ENCODE measurements at regions not wholly inside any gene's neighbourhood (a gene's known extent, or its start where the extent isn't known, plus 50 kb on each side); places are given as distances from the start of the nearest gene placed in this dataset.

- H3K27ac ChIP-seq (ENCODE audit: low read length) = no peak overlapping the region
- H3K4me2 ChIP-seq (ENCODE audit: low read length) = no peak overlapping the region
- H3K36me3 ChIP-seq (ENCODE audit: insufficient read depth, low read length) = no peaks in the 10 kb centered on the region
- H3K79me2 ChIP-seq (replicated peaks; ENCODE audit: insufficient read depth, low read length) = no peaks in the 10 kb centered on the region
- no peak overlapping the region for H2AFZ ChIP-seq (ENCODE audit: low read depth, low read length)
- no peak overlapping the region for H3K4me3 ChIP-seq (ENCODE audit: low read length)
- H3K9me3 ChIP-seq (ENCODE audit: low read length) = no peaks in the 10 kb centered on the region
- H3K9me2 ChIP-seq (ENCODE audit: insufficient read depth, low read length) = no peaks in the 10 kb centered on the region
- H3K27me3 ChIP-seq (ENCODE audit: insufficient read depth, low read depth, low read length) = no peaks in the 10 kb centered on the region
- no peaks in the 10 kb centered on the region for H3F3A ChIP-seq (ENCODE audit: insufficient read depth, low read length, poor library complexity, severe bottlenecking)
- H3K9ac ChIP-seq (ENCODE audit: low read length) = no peak overlapping the region
- no peaks in the 10 kb centered on the region for H4K20me1 ChIP-seq (ENCODE audit: insufficient read depth)
- no peak for TF ChIP-seq POLR2AphosphoS5 (IDR thresholded peaks at IDR 0.05)
- TF ChIP-seq EZH2 (IDR thresholded peaks at IDR 0.05; ENCODE audit: borderline replicate concordance, insufficient read depth, low read length, poor library complexity, severe bottlenecking) = no peak
- no peak for TF ChIP-seq RAD21 (conservative IDR thresholded peaks at IDR 0.05)
- no peak for TF ChIP-seq TAF1 (IDR thresholded peaks at IDR 0.05; ENCODE audit: low read depth)
- no peak for TF ChIP-seq REST (IDR thresholded peaks at IDR 0.05; ENCODE audit: borderline replicate concordance)
- no peak for TF ChIP-seq CTCF (IDR thresholded peaks at IDR 0.05; ENCODE audit: poor library complexity, severe bottlenecking)
- no peak for TF ChIP-seq SMC3 (conservative IDR thresholded peaks at IDR 0.05; ENCODE audit: poor library complexity)
- no peak for TF ChIP-seq EP300 (conservative IDR thresholded peaks at IDR 0.05; ENCODE audit: poor library complexity, severe bottlenecking)
- TF ChIP-seq MXI1 (conservative IDR thresholded peaks at IDR 0.05; ENCODE audit: poor library complexity, severe bottlenecking) = no peak
These were observed 223.4 kb upstream of the HTR2A start for GRCh38 chr13:47120282-47120681.

- Histone ChIP-seq H3K79me2 (replicated peaks; ENCODE audit: insufficient read depth, low read length) (no peaks in the 10 kb centered on the region), H3K9me2 (ENCODE audit: insufficient read depth, low read length) (no peaks in the 10 kb centered on the region)
- TF ChIP-seq MXI1 (conservative IDR thresholded peaks at IDR 0.05; ENCODE audit: poor library complexity, severe bottlenecking) (no peak), EP300 (conservative IDR thresholded peaks at IDR 0.05; ENCODE audit: poor library complexity, severe bottlenecking) (no peak), REST (IDR thresholded peaks at IDR 0.05; ENCODE audit: borderline replicate concordance) (no peak), POLR2AphosphoS5 (IDR thresholded peaks at IDR 0.05) (no peak), EZH2 (IDR thresholded peaks at IDR 0.05; ENCODE audit: borderline replicate concordance, insufficient read depth, low read length, poor library complexity, severe bottlenecking) (no peak), TAF1 (IDR thresholded peaks at IDR 0.05; ENCODE audit: low read depth) (no peak), RAD21 (conservative IDR thresholded peaks at IDR 0.05) (no peak), CTCF (IDR thresholded peaks at IDR 0.05; ENCODE audit: poor library complexity, severe bottlenecking) (no peak), SMC3 (conservative IDR thresholded peaks at IDR 0.05; ENCODE audit: poor library complexity) (no peak)
These were observed 222.9 kb upstream of the HTR2A start for GRCh38 chr13:47119575-47120235.

More at GRCh38 chr13:47119575-47120235, 222.9 kb upstream of the HTR2A start:
- H3K27me3 ChIP-seq (ENCODE audit: insufficient read depth, low read depth, low read length) = no peaks in the 10 kb centered on the region
- no peak overlapping the region for H3K4me2 ChIP-seq (ENCODE audit: low read length)
- no peaks in the 10 kb centered on the region for H4K20me1 ChIP-seq (ENCODE audit: insufficient read depth)
- no peaks in the 10 kb centered on the region for H3K36me3 ChIP-seq (ENCODE audit: insufficient read depth, low read length)
- no peaks in the 10 kb centered on the region for H3F3A ChIP-seq (ENCODE audit: insufficient read depth, low read length, poor library complexity, severe bottlenecking)
- H3K4me3 ChIP-seq (ENCODE audit: low read length) = no peak overlapping the region
- no peak overlapping the region for H2AFZ ChIP-seq (ENCODE audit: low read depth, low read length)
- no peak overlapping the region for H3K9ac ChIP-seq (ENCODE audit: low read length)
- no peaks in the 10 kb centered on the region for H3K9me3 ChIP-seq (ENCODE audit: low read length)
- no peak overlapping the region for H3K27ac ChIP-seq (ENCODE audit: low read length)

All from neural cell (in vitro differentiated cells).